Colonic mucosa (tissue), 4 donors: ENCODE measurements at regions not wholly inside any gene's neighbourhood (a gene's known extent, or its start where the extent isn't known, plus 50 kb on each side); places are given as distances from the start of the nearest gene placed in this dataset.

Experiments
- DNase-seq: peaks from one replicate; pipeline ENCODE4 v3.0.0-alpha.2; 2020
- H3K27ac ChIP-seq: fragments of 200-600 bp; one replicate; pipeline ENCODE4 v1.8.0; 2021
- H3K27me3 ChIP-seq: fragments of 200-600 bp; one replicate; pipeline ENCODE4 v1.8.0; 2021
- H3K36me3 ChIP-seq: fragments of 200-600 bp; one replicate; pipeline ENCODE4 v1.8.0; 2021
- H3K4me1 ChIP-seq: fragments of 200-600 bp; one replicate; pipeline ENCODE4 v1.8.0; 2021; ENCODE audit warnings: mild to moderate bottlenecking
- H3K4me3 ChIP-seq: fragments of 200-600 bp; one replicate; pipeline ENCODE4 v1.8.0; 2021
- H3K9ac ChIP-seq, 2 donors: one replicate each; pipeline ENCODE4 v1.7.0; 2013; ENCODE audit warnings: control low read depth in 2 of 2, low read depth in 2 of 2, low read length in 2 of 2
- H3K9me3 ChIP-seq: fragments of 200-600 bp; one replicate; pipeline ENCODE4 v1.8.0; 2021
- CTCF ChIP-seq: fragments of 200-600 bp; IDR thresholded peaks from one replicate; pipeline ENCODE4 v1.8.0; 2022; ENCODE audit warnings: antibody characterized with exemption, mild to moderate bottlenecking
- intact Hi-C: fragments of 100-400 bp; cut with DNase I; formaldehyde crosslinking; loops from one replicate; pipeline ENCODE4 v1.14.1; 2022
- donor health status: healthy.
- donor health status: DM: no; HTN: no; CAD: no.
- donor health status: DM: no; HTN: no; CAD: no.

GRCh38 chr6:21961226-21961625, 335.6 kb downstream of the PRL start:
- no peak overlapping the region for H3K4me3 ChIP-seq
- H3K9me3 ChIP-seq: no peaks in the 10 kb centered on the region
- no peak for TF ChIP-seq CTCF
- intact Hi-C loops: no loop called here
- H3K9ac ChIP-seq: no peak overlapping the region
- no peak for DNase-seq
- no peaks in the 10 kb centered on the region for H3K36me3 ChIP-seq
- H3K27me3 ChIP-seq: no peaks in the 10 kb centered on the region
- H3K4me1 ChIP-seq: no peaks in the 10 kb centered on the region
- no peak overlapping the region for H3K27ac ChIP-seq

GRCh38 chr6:21965016-21965415, 331.8 kb downstream of the PRL start:
- no peak overlapping the region for H3K4me3 ChIP-seq
- no peaks in the 10 kb centered on the region for H3K9me3 ChIP-seq
- no peaks in the 10 kb centered on the region for H3K27me3 ChIP-seq
- DNase-seq: no peak
- no peak overlapping the region for H3K27ac ChIP-seq
- H3K9ac ChIP-seq: no peak overlapping the region
- no peak for TF ChIP-seq CTCF
- no peaks in the 10 kb centered on the region for H3K4me1 ChIP-seq
- no peaks in the 10 kb centered on the region for H3K36me3 ChIP-seq
- intact Hi-C loops: no loop called here

- intact Hi-C loops: no loop called here
- no peak overlapping the region for H3K9ac ChIP-seq
Measured at GRCh38 chr6:21965953-21966539, 330.8 kb downstream of the PRL start.

GRCh38 chr6:21967056-21967974, 329.5 kb downstream of the PRL start:
- intact Hi-C loops: no loop called here
- Histone ChIP-seq H3K27ac (no peak overlapping the region), H3K27me3 (no peaks in the 10 kb centered on the region), H3K9me3 (no peaks in the 10 kb centered on the region), H3K36me3 (no peaks in the 10 kb centered on the region), H3K9ac (no peak overlapping the region), H3K4me1 (no peaks in the 10 kb centered on the region), H3K4me3 (no peak overlapping the region)
- DNase-seq: no peak
- no peak for TF ChIP-seq CTCF

More at GRCh38 chr6:21965953-21966539, 330.8 kb downstream of the PRL start:
- H3K9me3 ChIP-seq: no peaks in the 10 kb centered on the region
- H3K36me3 ChIP-seq: no peaks in the 10 kb centered on the region
- H3K4me3 ChIP-seq: no peak overlapping the region
- H3K27me3 ChIP-seq: no peaks in the 10 kb centered on the region
- DNase-seq: no peak
- no peak overlapping the region for H3K27ac ChIP-seq
- TF ChIP-seq CTCF: no peak
- H3K4me1 ChIP-seq: no peaks in the 10 kb centered on the region

GRCh38 chr6:21968411-21968810, 328.4 kb downstream of the PRL start:
- H3K27ac ChIP-seq: no peak overlapping the region
- no peak overlapping the region for H3K4me3 ChIP-seq
- H3K9me3 ChIP-seq: no peaks in the 10 kb centered on the region
- H3K27me3 ChIP-seq: no peaks in the 10 kb centered on the region
- no peak for TF ChIP-seq CTCF
- DNase-seq: no peak
- no peak overlapping the region for H3K9ac ChIP-seq
- H3K36me3 ChIP-seq: no peaks in the 10 kb centered on the region
- H3K4me1 ChIP-seq: no peaks in the 10 kb centered on the region
- intact Hi-C loops: no loop called here
